Esophagus muscularis mucosa (tissue), 4 donors: ENCODE measurements at regions not wholly inside any gene's neighbourhood (a gene's known extent, or its start where the extent isn't known, plus 50 kb on each side); places are given as distances from the start of the nearest gene placed in this dataset.

Experiments used
- DNase-seq: peaks from one replicate; pipeline ENCODE4 v3.0.0-alpha.2; 2017; ENCODE audit errors: extremely low spot score
- H3K27ac ChIP-seq, 4 donors: fragments of 200-600 bp; sonication (generic); replicated peaks in 1 of 4; 1 replicate in 3 of 4; 2 replicates in 1 of 4; pipeline ENCODE4 v1.5.1; 2016 to 2019; ENCODE audit warnings: mild to moderate bottlenecking in 1 of 4
- H3K27me3 ChIP-seq, 4 donors: fragments of 200-600 bp; sonication (generic); one replicate each; pipeline versions ENCODE4 v1.5.1 to v1.6.0; 2016 to 2019
- H3K36me3 ChIP-seq, 4 donors: fragments of 200-600 bp; sonication (generic); one replicate each; pipeline ENCODE4 v1.5.1; 2016 to 2019
- H3K4me1 ChIP-seq, 4 donors: fragments of 200-600 bp; sonication (generic); one replicate each; pipeline ENCODE4 v1.5.1; 2016 to 2019
- H3K4me3 ChIP-seq, 4 donors: fragments of 200-600 bp; sonication (generic); 1 replicate in 2 of 4; 2 replicates in 2 of 4; pipeline ENCODE4 v1.5.1; 2016 to 2019; ENCODE audit warnings: mild to moderate bottlenecking in 4 of 4, moderate library complexity in 1 of 4
- H3K9me3 ChIP-seq, 4 donors: fragments of 200-600 bp; sonication (generic); 1 replicate in 3 of 4; 2 replicates in 1 of 4; pipeline ENCODE4 v1.5.1; 2016 to 2019
- EP300 ChIP-seq: sonication (generic); formaldehyde crosslinking; IDR thresholded peaks from one replicate; pipeline ENCODE4 v1.6.1; 2017; ENCODE audit warnings: antibody characterized with exemption
- POLR2A ChIP-seq: fragments of 450-650 bp; IDR thresholded peaks from one replicate; pipeline ENCODE4 v1.6.1; 2017; ENCODE audit warnings: antibody characterized with exemption, moderate library complexity, mild to moderate bottlenecking, low read depth
- POLR2AphosphoS5 ChIP-seq, 2 donors: sonication (generic); formaldehyde crosslinking; IDR thresholded peaks; one replicate each; pipeline ENCODE4 v1.6.1; 2017; ENCODE audit warnings: antibody characterized with exemption in 2 of 2
- WGBS: methylation state at CpG from one replicate; pipeline ENCODE4 v1.1.5; 2018; 5-methylcytosine and 5-hydroxymethylcytosine counted together
- intact Hi-C: fragments of 100-400 bp; cut with DNase I; formaldehyde crosslinking; loops from one replicate; pipeline ENCODE4 v1.15.1; 2023
- TF ChIP-seq, protein P1 (sequence below), 3 experiments: fragments of 200-600 bp in 2 of 3; fragments of 450-650 bp in 1 of 3; sonication (generic) in 2 of 3; IDR thresholded peaks; one replicate each; pipeline ENCODE4 v1.5.1; 2017 to 2019; ENCODE audit warnings: antibody characterized with exemption in 3 of 3, mild to moderate bottlenecking in 2 of 3, moderate library complexity in 1 of 3

DNA sequence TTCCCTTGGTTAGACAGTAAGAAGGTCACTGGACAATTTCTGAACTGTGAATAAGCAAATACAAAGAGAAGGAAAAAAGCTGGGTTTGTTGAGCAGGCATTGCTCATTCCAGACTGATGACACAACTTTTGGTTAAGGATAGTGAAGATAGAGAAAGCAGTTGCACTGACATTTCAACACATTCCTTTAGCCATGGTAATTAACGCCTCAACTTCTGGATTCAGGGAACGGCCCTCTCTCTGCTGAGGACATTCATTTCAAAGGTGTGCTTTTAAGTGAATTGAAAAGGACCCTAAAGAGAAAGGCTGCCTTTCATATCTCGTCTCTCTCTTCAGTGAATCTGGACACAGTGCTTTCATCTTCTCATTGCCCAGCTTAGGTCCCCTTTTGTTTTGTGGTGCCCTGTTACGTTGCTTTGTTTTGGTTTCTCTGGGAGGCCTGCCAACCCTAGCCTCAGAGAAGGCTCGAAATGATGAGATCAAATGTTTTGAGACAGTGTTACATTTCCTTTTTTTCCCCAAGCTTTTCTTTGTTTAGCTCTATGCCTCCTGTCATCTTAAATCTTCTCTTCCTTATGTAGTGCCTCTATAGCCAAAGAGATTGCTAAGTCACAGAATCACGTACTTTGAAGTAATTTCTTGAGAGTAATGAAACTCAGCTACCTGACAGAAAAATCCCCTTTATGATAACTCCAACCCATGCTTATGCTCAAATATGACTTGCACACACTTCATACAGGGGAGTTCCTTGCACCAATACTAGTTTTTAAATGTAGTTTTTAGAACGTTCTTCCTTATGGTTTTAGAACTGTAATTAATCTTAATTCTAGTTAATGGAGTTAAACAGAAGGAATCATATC is 94.4 kb upstream of the IFNE start:
- no peaks in the 10 kb centered on the region for H3K9me3 ChIP-seq
- 27% methylated on average over 7 of the region's 7 CpGs for WGBS
- no peaks in the 10 kb centered on the region for H3K27me3 ChIP-seq
- no peak overlapping the region for H3K4me3 ChIP-seq
- H3K36me3 ChIP-seq, result no peaks in the 10 kb centered on the region
- peaks cover 0 to 5% (median 0%) of the 10 kb centered on the region in 4 donors for H3K4me1 ChIP-seq
- DNase-seq, result no peak
- intact Hi-C loops, result no loop called here
- no peak overlapping the region for H3K27ac ChIP-seq
- TF ChIP-seq, protein P1, sequence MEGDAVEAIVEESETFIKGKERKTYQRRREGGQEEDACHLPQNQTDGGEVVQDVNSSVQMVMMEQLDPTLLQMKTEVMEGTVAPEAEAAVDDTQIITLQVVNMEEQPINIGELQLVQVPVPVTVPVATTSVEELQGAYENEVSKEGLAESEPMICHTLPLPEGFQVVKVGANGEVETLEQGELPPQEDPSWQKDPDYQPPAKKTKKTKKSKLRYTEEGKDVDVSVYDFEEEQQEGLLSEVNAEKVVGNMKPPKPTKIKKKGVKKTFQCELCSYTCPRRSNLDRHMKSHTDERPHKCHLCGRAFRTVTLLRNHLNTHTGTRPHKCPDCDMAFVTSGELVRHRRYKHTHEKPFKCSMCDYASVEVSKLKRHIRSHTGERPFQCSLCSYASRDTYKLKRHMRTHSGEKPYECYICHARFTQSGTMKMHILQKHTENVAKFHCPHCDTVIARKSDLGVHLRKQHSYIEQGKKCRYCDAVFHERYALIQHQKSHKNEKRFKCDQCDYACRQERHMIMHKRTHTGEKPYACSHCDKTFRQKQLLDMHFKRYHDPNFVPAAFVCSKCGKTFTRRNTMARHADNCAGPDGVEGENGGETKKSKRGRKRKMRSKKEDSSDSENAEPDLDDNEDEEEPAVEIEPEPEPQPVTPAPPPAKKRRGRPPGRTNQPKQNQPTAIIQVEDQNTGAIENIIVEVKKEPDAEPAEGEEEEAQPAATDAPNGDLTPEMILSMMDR (IDR thresholded peaks at IDR 0.05), result no peak
- TF ChIP-seq POLR2AphosphoS5 (IDR thresholded peaks at IDR 0.05), result no peak

DNA sequence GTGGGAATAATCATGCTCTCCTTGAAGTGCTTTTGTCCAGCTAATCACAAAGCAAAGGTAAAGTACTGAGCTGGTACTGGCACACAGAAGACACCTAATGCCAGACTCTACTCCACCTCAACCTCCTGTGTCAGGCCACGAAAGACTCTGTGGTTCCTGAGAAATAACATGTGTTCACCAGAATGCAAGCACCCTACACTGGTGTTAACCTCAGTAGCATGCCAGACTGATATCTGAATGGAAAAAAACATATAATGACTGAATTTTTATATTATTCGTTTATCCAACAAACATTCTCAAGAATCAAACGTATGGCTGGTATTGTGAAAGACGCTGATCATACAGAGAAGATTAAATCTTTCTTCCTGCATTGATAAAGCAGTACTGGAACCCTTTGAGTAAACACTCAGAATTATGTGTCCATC is 97.1 kb upstream of the IFNE start:
- no peak overlapping the region for H3K4me3 ChIP-seq
- 87% methylated on average over 4 of the region's 4 CpGs for WGBS
- no peak for DNase-seq
- H3K27me3 ChIP-seq, result no peaks in the 10 kb centered on the region
- no peaks in the 10 kb centered on the region for H3K9me3 ChIP-seq
- no peak for TF ChIP-seq POLR2A
- intact Hi-C loops, result no loop called here
- H3K36me3 ChIP-seq, result no peaks in the 10 kb centered on the region
- H3K27ac ChIP-seq, result no peak overlapping the region
- H3K4me1 ChIP-seq, result peaks cover 0 to 5% (median 0%) of the 10 kb centered on the region in 4 donors

DNA sequence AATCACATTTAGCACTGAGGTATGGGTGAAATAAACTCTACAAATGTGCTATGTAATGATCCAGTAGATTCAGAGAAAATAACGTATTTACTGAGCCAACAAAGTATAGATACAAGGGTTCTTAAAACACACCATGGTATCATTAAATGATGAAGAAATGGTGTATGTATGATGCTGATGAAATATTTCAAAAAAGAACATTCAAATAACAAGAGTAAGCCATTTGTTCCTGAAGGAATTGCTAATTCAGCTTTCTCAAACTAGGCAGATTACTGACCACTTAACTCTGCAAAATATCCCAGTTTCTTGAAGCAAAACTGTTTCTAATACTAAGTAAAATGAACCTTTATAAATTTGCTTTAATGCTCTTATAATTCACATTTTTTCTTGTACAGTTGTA is 97.6 kb upstream of the IFNE start:
- H3K4me1 ChIP-seq, result peaks cover 0 to 5% (median 0%) of the 10 kb centered on the region in 4 donors
- DNase-seq, result no peak
- no peaks in the 10 kb centered on the region for H3K36me3 ChIP-seq
- no peaks in the 10 kb centered on the region for H3K9me3 ChIP-seq
- no peak overlapping the region for H3K4me3 ChIP-seq
- H3K27ac ChIP-seq, result no peak overlapping the region
- TF ChIP-seq POLR2A (no peak), EP300 (no peak), POLR2AphosphoS5 (IDR thresholded peaks at IDR 0.05) (no peak)
- TF ChIP-seq, protein P1 (IDR thresholded peaks at IDR 0.05), result no peak
- intact Hi-C loops, result no loop called here
- 94% methylated on average over 1 of the region's 1 CpG for WGBS
- H3K27me3 ChIP-seq, result no peaks in the 10 kb centered on the region

DNA sequence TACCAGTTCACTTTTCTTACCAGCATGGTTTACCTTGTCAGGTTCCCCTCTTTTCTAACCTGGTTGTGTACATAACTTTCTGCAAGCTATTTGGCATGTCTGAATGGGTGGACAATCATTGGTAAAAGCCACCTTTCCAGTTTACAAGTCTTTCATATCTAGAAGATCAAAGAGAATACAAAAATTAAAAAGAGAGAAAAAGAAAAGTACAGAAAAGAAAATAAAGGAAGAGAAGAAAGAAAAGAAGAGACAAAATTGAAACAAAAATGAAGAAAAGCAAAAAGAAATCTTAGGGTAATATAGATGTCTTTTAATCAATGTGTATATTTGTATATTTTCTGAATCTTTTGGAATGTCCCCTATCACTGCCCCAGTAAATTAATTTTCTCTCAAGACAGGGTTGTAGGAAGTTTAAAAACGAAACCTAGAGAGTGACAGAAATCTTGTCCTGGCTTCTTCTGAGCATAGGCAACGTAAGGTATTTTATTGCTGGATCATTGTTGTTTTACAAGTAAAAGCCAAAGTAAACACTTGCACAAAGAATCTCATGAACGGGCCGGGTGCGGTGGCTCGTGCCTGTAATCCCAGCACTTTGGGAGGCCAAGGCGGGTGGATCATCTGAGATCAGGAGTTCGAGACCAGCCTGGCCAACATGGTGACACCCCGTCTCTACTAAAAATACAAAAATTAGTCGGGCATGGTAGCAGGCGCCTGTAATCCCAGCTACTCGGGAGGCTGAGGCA is 98.7 kb upstream of the IFNE start:
- 80% methylated on average over 12 of the region's 12 CpGs for WGBS
- no peaks in the 10 kb centered on the region for H3K27me3 ChIP-seq
- H3K27ac ChIP-seq, result no peak overlapping the region
- peaks cover 0 to 5% (median 0%) of the 10 kb centered on the region in 4 donors for H3K4me1 ChIP-seq
- DNase-seq, result no peak
- intact Hi-C loops, result no loop called here
- TF ChIP-seq EP300 (no peak), POLR2AphosphoS5 (IDR thresholded peaks at IDR 0.05) (no peak), POLR2A (no peak)
- TF ChIP-seq, protein P1 (IDR thresholded peaks at IDR 0.05), result no peak
- H3K9me3 ChIP-seq, result no peaks in the 10 kb centered on the region
- no peaks in the 10 kb centered on the region for H3K36me3 ChIP-seq
- no peak overlapping the region for H3K4me3 ChIP-seq

DNA sequence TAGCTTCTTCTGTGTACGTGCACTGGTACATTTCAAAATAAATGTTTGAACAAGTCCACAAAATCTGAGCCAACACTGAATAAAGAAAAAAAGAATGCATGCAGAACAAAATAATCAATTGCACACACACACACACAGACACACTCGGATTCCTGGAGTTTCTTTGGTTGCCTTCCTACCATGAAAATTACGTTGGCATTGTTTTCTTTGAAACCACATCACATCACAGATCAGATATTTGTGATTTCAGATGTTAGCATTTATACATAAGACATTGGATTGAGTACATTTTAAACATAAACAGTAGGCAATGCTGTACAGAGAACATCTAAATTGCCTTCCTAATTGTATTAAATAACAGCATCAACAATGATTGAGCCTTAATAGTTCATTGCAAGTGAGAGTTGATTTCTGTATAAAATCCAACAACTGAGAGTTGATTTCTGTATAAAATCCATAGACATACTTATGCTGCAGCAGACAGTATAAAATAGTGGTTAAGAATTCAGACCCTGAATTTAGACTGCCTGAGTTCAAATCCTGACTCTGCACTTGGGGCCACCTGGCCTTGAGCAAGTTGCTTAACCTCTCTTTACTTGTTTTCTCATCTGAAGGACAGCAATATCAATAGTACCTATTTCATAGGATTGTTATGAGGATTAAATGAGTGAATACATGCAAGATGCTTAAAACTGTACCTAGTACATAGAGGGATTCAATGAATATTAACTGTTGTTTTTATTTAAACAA is 101.7 kb upstream of the IFNE start:
- TF ChIP-seq EP300 (no peak), POLR2AphosphoS5 (IDR thresholded peaks at IDR 0.05) (no peak), POLR2A (no peak)
- TF ChIP-seq, protein P1 (IDR thresholded peaks at IDR 0.05), result no peak
- intact Hi-C loops, result no loop called here
- Histone ChIP-seq H3K4me1 (no peaks in the 10 kb centered on the region), H3K9me3 (no peaks in the 10 kb centered on the region), H3K36me3 (no peaks in the 10 kb centered on the region), H3K27me3 (no peaks in the 10 kb centered on the region), H3K4me3 (no peak overlapping the region), H3K27ac (no peak overlapping the region)
- no peak for DNase-seq
- whole genome bisulfite sequencing, result 65% methylated on average over 3 of the region's 3 CpGs
